ENCODE measurements at regions not wholly inside any gene's neighbourhood (a gene's known extent, or its start where the extent isn't known, plus 50 kb on each side); places are given as distances from the start of the nearest gene placed in this dataset.

GRCh38 chr20:60437418-60437817, 479.2 kb downstream of the CDH26 start:
- no peak for TF ChIP-seq TAF1 (IDR thresholded peaks at IDR 0.05; ENCODE audit: borderline replicate concordance, insufficient read depth, low read length)
- no peak for TF ChIP-seq POLR2AphosphoS5 (IDR thresholded peaks at IDR 0.05; ENCODE audit: low read depth, low read length)
- TF ChIP-seq FOXP2 (optimal IDR thresholded peaks at IDR 0.05; ENCODE audit: borderline replicate concordance, extremely low read depth, extremely low read length, insufficient read depth) = no peak
- TF ChIP-seq, protein P1, sequence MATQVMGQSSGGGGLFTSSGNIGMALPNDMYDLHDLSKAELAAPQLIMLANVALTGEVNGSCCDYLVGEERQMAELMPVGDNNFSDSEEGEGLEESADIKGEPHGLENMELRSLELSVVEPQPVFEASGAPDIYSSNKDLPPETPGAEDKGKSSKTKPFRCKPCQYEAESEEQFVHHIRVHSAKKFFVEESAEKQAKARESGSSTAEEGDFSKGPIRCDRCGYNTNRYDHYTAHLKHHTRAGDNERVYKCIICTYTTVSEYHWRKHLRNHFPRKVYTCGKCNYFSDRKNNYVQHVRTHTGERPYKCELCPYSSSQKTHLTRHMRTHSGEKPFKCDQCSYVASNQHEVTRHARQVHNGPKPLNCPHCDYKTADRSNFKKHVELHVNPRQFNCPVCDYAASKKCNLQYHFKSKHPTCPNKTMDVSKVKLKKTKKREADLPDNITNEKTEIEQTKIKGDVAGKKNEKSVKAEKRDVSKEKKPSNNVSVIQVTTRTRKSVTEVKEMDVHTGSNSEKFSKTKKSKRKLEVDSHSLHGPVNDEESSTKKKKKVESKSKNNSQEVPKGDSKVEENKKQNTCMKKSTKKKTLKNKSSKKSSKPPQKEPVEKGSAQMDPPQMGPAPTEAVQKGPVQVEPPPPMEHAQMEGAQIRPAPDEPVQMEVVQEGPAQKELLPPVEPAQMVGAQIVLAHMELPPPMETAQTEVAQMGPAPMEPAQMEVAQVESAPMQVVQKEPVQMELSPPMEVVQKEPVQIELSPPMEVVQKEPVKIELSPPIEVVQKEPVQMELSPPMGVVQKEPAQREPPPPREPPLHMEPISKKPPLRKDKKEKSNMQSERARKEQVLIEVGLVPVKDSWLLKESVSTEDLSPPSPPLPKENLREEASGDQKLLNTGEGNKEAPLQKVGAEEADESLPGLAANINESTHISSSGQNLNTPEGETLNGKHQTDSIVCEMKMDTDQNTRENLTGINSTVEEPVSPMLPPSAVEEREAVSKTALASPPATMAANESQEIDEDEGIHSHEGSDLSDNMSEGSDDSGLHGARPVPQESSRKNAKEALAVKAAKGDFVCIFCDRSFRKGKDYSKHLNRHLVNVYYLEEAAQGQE (IDR thresholded peaks at IDR 0.05; ENCODE audit: insufficient read depth in 1 of 2, low read depth in 2 of 2, low read length in 2 of 2) = no peak
- no peak for TF ChIP-seq SIN3A (IDR thresholded peaks at IDR 0.05; ENCODE audit: borderline replicate concordance, insufficient read depth, low read length)

Data from PFSK-1 (cell line).